DMS153 (cell line): ENCODE measurements at regions not wholly inside any gene's neighbourhood (a gene's known extent, or its start where the extent isn't known, plus 50 kb on each side); places are given as distances from the start of the nearest gene placed in this dataset.
A peak's percentile ranks its signal among the peaks of the same experiment; 100 is the strongest.

Experiments
- DNase-seq: peaks from one replicate; lab custom pipeline; 2025; lab: John Stamatoyannopoulos, UW

DNA sequence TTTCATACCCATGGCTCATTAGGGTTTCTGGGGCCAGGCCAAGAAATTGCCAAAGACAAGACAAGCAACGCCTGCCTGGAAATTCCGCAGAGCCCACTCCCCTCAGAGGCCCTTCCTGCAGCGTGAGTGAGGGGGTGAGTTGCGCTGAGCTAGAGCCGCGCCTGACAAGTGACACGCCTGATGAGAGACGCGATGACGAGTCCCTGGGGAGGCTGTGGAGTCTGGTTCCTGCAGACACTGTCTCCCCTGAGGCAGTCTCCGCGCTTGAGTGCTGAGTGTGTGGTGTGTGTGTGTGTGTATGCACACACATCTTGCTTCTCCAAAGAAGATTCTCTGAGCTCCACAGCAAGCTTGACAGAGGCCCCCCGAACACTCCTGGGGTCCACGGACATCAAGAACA, 269.8 kb downstream of the BCOR start:
- DNase-seq = no peak

DNA sequence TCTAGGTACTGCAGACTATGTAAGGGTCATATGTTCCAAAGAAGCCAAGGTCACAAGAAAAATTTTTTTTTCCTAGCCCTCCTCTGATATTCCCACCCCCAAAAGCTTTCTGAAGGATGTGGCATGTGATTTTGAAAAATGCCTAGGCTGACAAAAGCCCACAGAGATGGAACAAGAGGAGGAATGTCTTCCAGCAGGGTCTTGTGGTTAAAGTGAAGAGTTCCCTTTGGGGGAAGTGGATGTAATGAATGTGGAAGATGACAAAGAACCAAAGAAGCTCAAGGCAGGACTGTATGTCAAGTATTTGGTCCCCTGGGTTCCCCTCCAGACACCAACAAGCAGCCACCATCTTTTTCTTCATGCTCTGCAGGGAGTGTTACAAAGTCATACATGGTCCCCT, 268.8 kb downstream of the BCOR start:
- DNase-seq = no peak

DNA sequence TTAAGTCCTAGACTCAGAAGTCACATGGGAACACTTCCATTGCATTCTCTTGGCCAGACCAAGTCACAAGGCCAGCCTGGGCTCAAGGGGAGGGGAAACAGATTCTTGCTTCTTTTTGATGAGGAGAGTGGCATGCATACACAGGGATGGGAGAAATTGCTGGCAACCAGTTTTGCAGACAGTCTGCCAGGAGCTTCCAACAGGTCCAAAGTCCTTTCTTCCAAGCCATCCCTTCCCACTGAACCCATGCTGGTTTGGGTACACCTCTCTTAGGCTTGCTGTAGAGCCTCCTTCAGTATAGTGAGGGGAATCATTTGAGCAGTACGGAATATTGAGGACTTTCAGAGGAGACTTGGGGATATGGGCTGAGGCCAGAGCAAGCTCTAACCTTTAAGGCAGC, 267.8 kb downstream of the BCOR start:
- no peak for DNase-seq

DNA sequence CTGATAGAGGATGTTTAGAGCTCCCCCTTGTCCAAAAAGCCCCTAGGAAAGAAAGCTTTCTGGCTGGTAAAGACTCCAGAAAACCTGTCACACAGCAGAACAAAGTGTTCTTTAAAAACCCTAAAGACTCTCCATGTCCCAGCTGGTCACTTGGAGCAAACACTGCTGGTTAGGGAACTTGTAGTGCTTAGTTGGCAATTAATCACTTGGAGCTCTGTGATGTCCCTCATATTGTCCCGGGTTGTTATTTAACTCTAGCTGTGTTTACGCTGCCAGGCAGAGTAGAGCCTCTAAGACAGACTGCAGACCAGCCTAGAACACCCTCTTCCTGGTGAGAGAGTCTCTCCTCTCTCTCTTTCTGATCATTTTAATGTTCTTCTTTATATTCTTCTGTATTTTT, 267.3 kb downstream of the BCOR start:
- DNase-seq = no peak

DNA sequence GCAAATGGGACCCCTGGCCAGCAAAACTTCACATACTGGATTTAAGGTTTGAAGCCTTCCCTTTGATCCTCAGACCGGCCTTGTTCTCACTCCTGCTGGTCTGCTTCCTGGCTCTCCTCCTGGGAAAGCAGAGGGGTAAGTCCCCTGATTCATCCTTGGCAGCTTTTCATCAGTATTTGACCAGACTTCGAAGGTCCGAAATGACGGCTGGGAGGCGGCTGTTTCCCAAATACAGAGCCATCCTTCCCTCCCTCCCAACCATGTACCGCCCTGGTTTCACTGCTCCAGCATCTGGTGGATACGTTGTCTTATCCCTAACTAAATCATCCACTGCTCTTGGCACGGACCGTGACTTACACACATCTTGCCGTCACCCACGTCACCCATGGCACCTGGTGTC, 265.5 kb downstream of the BCOR start:
- no peak for DNase-seq

DNA sequence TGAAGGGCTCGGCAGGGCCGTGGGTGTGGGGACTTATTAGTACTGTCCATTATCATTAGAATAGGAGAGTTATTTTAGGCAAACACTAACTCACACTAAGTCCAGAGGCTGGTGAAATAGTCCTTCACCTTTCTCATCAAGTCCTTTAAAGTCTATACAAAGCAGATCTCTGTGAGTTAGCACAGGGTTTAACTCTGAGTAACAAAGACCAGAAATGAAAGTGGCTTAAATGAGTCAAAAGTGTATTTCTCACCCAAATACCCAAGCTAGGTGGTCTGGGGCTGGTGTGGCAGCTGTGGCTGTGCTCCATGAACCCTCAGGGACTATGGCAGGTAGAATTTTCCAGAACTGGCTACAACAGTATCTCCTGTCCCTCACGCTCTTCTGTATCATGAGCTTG, 263.2 kb downstream of the BCOR start:
- no peak for DNase-seq

DNA sequence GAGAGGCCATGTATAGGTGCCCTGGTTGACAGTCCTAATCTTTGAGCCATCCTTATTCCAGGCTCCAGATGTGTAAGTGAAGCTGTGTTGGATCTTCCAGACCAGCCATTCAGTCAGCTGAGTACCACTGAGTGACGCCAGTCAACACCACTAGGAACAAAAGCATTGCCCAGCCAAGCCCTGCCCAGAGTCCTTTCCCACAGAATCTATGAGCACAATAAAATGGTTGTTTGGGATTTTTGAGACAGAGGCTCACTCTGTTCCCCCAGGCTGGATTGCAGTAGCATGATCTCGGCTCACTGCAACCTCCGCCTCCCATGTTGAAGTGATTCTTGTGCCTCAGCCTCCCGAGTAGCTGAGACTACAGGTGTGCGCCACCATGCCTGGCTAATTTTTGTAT, 262.5 kb downstream of the BCOR start:
- DNase-seq = no peak

DNA sequence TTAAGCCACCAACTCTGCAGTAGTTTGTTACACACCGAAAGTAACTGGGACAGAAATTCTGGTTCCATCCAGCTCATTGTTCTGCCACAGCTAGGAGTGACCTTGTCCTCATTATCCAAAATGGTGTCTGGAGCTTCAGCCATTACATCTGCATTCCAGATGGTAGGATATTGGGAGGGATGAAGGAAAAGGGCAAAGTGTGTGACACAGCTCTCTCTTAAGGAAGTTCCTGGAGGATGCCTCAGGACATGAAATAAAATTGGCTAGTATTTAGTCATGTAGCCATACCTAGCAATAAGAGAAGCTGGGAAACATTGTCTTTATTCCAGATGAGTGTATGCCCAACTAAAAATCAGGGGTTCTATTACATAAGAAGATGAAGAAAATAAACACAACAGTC, 262.0 kb downstream of the BCOR start:
- no peak for DNase-seq

DNA sequence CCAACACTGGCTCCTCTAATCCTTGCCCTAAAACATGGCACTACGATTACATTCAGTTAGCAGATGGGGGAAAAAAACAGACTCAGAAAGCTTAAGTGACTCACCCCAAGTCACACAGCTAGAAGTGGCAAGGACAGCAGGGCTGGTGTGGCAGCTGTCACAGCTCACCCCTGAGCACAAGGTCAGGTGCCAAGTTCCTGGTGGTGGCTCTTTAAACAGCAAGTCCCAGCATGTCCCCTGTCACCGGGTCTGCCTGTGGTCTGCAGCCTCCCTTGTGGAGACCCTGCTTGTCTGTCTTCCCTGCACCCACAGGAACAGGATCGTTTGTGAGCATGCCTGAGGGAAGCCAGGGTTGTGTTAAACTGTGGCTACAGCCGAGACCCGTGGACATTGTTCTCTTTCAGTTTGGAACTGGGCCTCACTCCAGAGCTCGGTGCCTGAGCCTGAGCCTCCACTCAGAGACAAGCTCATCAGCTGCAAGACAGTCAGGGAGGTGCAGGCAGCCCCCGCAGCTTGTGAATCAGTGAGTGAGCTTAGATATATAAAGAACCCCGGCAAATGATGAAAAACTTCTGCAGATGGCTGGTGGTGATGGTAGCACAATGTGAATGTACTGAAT, 260.8 kb downstream of the BCOR start:
- DNase-seq = no peak

DNA sequence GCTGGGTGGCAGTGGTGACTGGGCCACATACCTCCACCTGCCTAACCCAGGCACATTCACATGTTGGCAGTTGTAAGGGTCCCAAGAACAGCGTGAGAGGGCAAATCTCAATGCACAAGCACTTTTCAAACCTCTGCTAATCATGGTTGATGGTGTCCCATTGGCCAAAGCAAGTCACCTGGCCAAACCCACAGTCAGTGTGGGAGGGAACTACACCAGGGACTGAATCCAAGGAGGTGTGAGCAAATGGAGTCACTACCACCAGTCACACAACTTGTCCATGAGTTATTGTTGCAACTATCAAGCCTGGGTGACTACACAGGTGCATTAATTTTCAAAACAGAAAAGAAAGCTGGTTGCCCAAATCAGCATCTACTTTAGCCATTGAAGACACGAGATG, 260.1 kb downstream of the BCOR start:
- DNase-seq = no peak

DNA sequence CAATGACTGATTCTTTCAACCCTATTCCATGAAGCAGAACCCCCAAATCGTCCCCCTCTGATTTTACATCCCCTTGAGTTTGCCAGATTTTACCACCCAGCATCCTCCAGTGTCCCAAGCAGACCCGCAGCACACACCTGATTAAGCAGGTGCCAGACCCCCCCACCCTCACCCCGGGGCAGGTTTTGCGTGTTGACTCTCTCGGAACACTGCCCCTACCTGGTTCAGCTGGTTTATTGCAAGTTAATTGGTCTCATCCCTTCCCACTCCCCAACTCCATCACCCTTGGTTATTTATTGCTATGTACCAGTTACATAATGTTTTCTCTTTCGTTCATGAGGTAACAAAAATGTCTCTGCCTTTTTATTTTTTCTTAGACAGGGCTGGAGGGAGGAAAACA, 258.4 kb downstream of the BCOR start:
- no peak for DNase-seq

DNA sequence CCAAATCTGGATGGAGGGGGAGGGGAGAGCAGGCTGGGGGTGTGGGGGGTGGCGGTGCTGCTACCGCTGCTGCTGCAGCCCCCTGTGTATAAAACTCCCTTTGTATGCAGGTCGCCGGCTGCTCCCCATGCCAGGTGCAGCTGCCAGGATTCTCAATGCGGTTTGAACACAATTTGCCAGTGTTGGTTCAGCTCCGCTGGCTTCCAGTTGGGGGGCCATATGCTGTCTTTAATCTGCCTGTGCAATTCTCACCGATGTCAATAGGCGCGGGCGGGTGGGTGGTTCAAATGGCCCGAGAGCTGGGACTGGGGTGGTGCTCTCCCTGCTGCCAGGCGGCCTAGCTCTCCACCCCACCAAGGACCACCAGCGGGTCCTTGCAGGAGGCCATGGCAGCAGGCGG, 257.6 kb downstream of the BCOR start:
- DNase-seq = no peak

DNA sequence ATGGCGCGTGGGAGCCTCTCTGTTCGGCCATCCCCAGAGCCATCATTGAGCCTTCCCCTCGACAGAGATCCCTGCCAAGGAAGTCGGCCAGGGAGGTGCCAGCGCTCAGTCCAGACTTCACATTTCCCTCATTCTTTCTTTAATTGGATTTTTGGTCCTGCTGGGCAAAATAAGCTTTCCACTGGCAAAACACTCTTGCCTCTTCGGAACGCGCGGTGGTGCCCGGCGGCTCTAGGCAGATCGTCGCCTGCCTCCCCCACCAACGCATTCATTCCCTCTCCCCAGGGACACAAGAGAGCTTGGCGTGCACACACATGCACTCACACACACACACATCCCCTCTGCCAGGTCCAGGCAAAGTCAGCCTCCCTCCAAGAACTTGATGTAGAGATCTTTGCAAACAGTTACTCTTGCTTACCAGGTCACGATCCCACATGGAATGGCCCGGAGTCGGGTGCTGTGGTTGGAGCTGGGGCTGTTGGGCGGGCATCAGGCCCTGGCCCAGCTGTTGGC, 257.1 kb downstream of the BCOR start:
- DNase-seq = no peak

DNA sequence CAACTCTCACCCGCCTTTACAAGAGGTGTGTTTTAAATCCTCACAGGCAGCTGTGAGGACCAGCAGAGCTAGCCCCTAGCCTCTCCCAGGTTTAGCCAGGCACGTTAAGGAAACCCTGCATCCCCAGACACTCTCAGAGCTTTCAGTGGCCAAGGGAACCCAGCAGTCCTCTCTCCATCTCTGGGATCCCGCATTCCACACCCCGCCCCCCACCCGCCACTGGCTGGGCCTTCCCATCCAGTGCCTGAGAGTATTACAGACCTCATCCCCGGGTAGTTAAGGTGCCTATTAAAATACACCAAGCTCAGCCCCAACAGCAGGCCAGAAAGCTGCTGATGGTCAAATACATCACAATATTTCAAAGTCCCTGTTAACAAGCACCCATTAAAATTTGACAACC, 256.2 kb downstream of the BCOR start:
- DNase-seq = no peak

DNA sequence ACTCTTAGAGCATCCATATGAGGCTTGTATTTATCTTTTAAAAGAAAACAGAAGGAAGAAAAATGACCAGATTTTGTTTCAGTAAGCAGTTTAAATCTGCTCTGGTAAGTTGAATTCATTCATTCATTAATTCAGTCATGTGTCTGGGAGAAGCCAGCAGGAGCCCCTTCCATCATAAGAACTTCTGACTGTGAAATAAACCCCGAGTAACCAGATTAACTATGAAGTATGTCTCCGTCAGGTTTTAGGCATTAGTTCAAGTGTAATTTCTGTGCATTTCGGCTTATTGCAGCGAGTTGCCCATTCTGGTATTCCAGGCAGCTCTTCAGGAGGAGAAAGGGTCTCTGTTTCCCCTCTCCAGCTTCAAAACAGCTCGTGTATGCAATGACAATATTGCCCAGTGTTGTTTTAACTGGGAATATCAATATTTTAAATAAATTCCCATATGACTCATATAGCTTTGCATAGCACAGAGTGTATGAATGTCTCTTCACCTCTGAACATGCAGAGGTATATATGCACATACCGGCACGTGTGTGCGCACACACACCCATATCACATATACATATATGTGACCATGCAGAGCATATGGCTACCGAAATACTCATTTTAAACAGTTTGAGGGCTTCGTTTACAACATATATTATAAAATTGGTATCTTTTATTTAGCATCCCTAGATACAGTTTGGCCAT, 255.3 kb downstream of the BCOR start:
- DNase-seq = no peak

DNA sequence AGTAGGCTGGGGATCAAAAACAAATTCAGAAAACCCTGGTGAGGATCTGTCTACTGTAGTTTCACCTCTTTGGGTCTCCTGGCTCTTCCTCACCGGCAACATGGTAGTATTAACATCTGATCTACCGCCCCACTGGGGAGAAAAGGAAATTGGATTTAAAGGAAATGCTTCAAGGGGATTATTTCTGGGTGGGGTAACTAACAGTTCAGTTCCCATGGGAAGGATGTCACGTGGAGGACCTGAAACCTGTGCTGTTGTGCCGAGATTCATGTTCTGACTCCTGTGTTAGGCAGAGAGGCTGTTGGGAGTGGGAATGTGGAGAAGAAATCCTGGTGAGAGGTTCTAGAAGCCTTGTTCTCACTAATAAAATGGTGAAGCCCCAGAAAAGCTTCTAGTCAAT, 254.4 kb downstream of the BCOR start:
- peak; percentile 39 for DNase-seq

DNA sequence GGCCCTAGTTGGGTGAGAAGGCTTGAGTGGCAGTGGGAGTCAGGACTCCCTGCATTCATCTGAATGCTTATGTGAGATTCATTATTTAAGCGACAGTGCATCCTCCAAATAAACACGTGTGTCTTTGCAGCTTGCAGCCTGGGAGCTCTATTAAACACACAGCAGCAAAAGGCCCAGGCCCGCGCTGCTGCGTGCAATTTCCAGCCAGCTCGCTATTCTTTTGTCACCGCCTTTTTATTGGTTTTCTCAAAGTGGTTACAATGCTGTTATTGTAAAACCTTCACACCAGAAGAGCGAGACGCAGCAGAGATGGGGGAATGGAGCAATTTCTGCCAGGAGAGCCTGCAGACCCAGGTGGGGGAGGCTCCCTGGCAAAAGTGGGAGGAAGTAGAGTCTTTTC, 252.5 kb downstream of the BCOR start:
- DNase-seq = peak; percentile 22

DNA sequence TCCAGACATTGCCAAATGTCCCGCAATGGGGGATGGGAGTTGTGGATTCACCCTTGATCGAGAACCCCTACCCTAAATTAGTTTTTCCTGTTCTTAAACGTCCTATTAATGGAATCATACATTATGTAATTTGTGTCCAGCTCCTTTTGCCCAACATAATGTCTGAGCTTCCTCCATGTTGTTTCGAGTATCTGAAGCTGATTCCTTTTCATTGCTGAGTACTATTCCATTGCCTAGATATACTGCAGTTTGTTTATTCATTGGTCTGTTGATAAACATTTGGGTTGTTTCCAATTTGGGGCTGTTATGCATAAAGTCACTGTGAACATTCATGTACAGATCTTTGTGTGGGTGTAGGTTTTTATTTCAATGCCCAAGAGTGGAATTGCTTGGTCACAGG, 251.3 kb downstream of the BCOR start:
- DNase-seq = no peak

DNA sequence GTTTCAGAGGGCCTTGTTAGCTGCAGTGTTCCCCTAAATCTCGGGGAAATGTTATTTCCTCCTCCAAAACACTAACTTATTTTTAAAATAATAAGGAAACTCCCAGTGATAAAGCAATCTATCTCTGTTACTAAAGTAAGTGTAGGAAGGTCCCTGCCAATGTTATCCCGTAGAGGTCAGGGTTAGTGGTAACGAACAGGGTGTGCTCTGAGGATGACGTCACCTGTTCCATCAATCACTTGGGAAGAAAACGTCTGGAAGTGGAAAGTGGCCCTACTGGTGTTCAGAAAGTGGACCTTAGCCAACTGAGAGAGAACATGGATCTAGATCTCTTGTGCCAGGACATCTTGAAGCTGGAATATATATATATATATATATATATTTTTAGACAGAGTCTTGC, 249.5 kb downstream of the BCOR start:
- DNase-seq = no peak

DNA sequence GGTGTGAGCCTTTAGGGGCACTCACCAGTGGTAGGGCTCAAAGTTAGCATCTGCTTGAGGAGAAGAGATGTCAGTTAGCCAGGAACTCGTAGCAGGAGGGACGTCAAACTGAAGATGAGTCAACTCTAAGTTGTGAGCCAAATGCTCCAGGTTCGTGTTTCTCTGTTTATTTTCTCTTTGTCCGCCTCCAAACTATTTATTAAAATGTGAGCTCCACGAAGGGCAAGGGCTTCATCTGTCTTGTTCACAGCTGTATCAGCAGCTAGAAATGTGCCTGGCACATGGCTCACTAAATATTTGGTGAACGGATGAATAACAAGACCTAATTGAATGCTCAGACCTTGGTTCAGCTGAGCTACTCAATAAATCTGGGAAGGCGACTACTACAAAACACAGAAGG, 248.9 kb downstream of the BCOR start:
- DNase-seq = no peak

DNA sequence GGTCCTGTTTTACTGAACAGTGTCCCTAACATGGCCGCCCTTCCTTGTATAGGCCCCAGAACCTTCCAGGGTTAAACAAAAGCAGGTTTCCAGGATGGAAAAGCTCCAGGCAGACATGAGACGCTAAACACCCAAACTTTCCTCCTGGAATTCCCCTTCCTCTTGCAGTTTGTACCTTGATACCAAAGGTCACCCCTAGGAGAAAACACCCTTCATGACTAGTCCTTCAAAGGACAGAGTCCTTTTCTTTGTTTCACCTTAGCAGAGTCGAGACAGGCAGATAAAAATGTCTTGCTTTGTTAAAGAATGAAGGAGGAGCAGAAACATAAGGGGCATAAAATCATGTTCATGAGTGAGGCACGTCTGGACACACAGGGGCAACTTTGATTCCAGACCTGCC, 247.5 kb downstream of the BCOR start:
- DNase-seq = no peak

DNA sequence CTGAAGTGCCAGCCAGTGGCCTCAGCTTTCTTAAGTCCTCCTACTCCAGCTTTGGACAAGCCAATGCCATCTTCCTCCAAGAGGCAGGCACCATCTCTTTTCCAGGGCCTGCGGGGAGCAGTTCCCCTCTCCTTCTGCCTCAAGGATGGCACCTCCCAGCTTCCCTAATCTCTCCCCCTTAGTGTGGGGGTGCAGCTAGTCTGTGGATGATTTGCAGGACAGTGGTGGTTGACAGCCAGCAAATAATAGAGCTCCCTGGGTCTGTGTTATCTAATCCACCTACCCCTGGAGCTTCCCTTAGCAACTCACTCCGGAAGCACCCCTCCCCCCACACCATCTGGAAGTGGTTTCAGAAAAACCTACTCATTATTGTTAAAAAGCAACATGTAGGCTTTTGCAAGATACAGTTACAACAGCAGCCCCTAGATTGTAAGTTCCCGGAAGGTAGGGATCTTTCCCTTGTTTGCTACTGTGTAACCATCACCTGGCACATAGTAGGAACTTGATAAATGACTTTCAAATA, 247.1 kb downstream of the BCOR start:
- no peak for DNase-seq

DNA sequence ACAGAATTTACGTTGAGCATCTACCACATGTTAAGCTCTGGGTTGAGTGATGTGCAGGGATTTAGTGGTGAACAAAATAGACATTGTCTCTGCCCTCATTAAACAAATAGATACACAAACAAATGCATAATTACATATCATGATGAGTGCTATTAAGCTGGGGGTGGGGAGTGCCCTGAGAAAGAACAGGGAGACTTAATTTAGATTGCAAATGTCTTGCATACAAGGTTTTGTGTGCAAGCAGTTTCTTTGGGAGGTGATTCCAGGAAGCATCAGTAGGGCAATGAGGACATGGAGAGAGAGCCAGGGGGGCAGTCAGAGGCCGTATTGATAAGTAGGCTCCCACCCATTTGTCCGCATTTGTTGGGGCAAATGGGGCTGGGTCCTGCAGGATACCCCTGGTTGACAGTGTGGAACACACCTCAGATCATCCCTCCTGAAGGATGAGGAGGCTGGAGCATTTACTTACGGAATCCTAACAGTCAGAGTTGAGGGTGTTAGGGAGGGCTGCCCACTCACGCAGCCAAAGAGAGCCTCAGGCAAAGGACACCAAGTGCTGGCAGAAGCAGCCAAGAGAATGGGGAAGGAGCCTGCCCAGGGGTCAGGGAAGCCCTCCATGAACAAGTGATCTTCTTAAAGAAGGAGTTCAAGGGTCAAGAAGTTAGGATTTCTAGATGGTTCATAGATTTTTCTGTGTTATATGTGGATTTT, 245.9 kb downstream of the BCOR start:
- DNase-seq = no peak
